H1 (cell line): ENCODE measurements at regions not wholly inside any gene's neighbourhood (a gene's known extent, or its start where the extent isn't known, plus 50 kb on each side); places are given as distances from the start of the nearest gene placed in this dataset.

Experiments
- ATF2 ChIP-seq: IDR thresholded peaks from 2 replicates; pipeline ENCODE4 v1.6.1; 2012; ENCODE audit warnings: low read length, inconsistent platforms
- FOSL1 ChIP-seq: IDR thresholded peaks from 2 replicates; pipeline ENCODE4 v1.6.1; 2011; ENCODE audit warnings: mild to moderate bottlenecking, low read depth, low read length, moderate library complexity; ENCODE audit not compliant: insufficient read depth
- HDAC2 ChIP-seq, 2 experiments: fragments of 300-600 bp in 1 of 2; sonication (generic) in 1 of 2; IDR thresholded peaks; 2 replicates each; pipeline ENCODE4 v1.6.1; 2011 to 2012; ENCODE audit warnings: low read depth in 2 of 2, low read length in 2 of 2, mild to moderate bottlenecking in 2 of 2, moderate library complexity in 2 of 2, borderline replicate concordance in 1 of 2, inconsistent platforms in 1 of 2
- POLR2AphosphoS5 ChIP-seq: IDR thresholded peaks from 2 replicates; pipeline ENCODE4 v1.6.1; 2011; ENCODE audit warnings: low read depth, low read length
- SP2 ChIP-seq: IDR thresholded peaks from 2 replicates; pipeline ENCODE4 v1.6.1; 2012; ENCODE audit warnings: mild to moderate bottlenecking, low read length, inconsistent platforms
- TEAD4 ChIP-seq: IDR thresholded peaks from 2 replicates; pipeline ENCODE4 v1.6.1; 2012; ENCODE audit warnings: low read depth, low read length, inconsistent platforms, mixed read lengths
- USF2 ChIP-seq: IDR thresholded peaks from 2 replicates; pipeline ENCODE4 v1.6.1; 2011; ENCODE audit warnings: low read length, improper control_type of control experiment
- YY1 ChIP-seq: IDR thresholded peaks from 2 replicates; pipeline ENCODE4 v1.6.1; 2011; ENCODE audit warnings: low read depth, mild to moderate bottlenecking, low read length

- TF ChIP-seq FOSL1: no peak
- TF ChIP-seq POLR2AphosphoS5: no peak
- TF ChIP-seq HDAC2 (IDR thresholded peaks at IDR 0.05; ENCODE audit: borderline replicate concordance in 1 of 2, low read depth in 2 of 2, low read length in 2 of 2): no peak
- TF ChIP-seq SP2: no peak
- TF ChIP-seq YY1: no peak
- TF ChIP-seq TEAD4: no peak
- no peak for TF ChIP-seq ATF2
- TF ChIP-seq USF2: no peak
Measured at GRCh38 chr2:52292801-52293200, 1260.9 kb upstream of the NRXN1 start (continued).
